RPMI7951 (cell line): ENCODE measurements at regions not wholly inside any gene's neighbourhood (a gene's known extent, or its start where the extent isn't known, plus 50 kb on each side); places are given as distances from the start of the nearest gene placed in this dataset.

Source experiments
- DNase-seq: peaks from one replicate; pipeline ENCODE4 v3.0.0-alpha.2; 2012; ENCODE audit warnings: low read depth

DNA sequence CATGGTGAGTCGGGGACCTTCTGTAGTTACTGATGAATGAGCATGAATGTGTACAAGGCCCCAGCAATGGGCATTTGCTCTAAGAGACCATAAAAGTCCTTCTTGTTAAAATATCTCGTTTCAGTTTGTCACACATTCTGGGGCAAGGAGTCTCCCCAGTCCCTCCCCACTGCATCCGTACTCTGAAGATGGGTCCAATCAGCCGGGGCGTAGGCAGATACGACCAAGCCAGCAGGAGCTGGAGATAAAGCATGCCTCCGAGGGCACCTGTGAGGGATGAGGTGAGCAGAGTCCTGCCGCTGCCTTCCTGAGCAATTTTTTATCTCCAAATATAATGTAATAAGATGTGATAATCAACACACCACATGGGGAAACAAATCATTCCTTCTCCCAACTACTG lies 528.5 kb downstream of the BCL11B start:
- DNase-seq: no peak

DNA sequence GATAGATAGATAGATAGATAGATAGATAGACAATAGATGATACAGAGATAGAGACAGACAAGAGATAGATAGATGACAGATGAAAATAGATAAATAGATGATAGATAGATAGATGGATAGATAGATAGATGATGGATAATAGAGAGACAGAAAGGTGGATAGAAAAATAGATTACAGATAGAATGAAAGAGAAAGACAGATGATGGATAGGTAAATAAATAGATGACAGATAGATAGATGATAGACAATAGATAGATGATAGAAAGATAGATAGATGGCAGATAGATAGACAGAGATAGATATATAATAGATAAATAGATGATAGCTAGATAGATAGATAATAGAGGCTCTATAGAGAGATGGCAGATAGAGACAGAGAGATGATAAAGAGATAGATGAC lies 523.0 kb downstream of the BCL11B start:
- DNase-seq: no peak

DNA sequence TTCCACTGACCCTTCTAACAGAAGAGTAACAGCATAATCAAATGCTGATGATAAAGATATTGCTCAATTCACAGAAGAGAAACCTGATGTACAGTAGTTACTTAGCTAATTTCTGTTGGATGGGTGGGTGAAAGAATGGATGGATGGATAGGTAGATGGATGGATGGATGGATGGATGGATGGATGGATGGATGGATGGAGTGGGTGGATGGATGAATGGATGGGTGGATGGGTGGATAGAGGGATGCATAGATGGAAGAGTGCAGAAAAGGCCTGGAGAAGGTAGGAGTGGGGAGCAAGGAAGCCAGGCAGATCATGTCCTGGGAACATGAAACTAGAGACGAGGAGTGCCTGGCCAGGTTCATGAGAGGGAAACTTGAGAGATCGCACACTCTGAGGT lies 520.9 kb downstream of the BCL11B start:
- DNase-seq: no peak

DNA sequence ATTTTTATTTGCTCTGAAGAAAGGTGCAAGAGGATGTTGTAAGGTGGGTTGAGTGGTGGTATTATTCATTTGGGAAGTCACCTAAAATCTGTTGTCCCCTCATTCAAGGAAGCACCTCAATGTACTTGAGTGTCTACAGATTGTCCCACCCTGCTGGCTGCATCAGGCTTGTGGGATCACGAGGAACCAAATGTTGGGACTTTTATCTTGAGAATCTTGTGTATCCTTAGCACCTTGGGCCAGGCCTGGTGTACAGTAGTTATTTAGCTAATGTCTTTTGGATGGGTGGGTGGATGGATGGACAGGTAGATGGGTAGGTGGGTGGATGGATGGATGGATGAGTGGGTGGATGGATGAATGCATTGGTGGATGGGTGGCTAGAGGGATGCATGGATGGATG lies 519.3 kb downstream of the BCL11B start:
- no peak for DNase-seq

DNA sequence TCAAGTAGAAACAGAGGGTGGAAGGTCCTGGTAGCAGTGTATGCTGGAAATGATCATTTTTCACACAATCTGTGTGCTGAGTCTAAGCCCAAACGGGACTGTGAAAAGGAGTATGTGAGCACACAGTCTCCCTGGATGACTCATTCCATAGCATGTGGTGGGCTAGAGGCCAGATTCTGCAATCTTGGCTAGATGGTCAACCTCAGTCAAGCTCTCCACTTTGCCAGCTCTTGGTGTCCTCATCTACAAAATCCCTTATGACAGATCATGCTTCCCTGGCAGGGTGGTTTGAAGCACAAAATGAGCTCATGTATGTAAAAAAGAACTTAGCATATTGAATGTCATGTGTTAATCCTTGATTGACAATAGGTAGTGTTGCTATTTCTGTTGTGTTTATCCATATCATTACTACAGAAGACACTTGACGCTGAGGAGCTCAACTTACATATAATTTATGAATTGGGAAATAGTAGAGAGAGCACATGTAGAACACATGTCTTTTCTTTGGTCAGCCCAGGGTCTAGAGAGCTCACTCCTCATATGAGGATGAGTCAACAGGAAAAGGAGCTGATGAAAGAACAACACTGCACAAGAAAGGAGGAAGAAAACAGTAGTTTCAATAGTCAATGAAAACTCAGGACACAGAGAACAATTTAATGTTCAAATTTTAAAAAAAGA lies 517.5 kb downstream of the BCL11B start:
- DNase-seq: peak; percentile 47

DNA sequence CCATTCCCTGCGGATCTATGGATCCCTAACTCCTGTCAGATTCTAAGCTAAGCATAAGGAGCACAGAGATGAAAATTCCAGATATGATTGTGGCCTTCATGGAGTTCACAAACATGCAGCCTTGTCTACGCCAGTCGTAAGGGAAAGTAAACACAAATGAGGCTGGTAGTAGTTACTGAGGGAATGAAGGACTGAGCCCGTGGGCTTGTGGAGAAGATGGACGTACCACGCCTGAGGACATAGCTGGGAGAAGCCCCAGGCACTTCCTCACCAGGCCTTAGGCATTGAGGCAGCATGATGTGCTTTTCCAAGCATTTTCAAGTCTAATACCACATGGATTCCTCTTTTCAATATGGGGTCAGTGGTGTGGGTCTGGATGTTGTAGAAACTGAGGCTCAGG lies 515.2 kb downstream of the BCL11B start:
- no peak for DNase-seq

DNA sequence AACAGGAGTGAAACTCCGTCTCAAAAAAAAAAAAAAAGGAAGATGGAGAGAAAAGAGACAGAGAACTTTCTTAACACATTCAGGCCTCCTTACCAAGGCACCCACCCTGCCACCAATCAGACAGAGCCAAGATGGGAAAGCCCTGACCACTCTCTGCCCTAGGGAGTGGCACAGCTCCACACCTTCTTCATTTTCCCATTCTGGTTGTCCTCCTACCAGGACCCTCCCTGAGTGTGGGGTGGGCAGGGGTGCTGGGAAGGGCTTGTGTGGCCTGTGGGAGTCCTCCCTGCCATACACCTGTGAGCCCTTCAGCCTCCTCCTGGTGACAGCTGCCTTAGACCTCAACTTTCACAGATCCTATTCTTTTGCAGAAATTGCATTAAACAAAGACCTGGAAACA lies 513.6 kb downstream of the BCL11B start:
- no peak for DNase-seq

- DNase-seq: no peak
These were observed 510.0 kb downstream of the BCL11B start for GRCh38 chr14:98761993-98762392.

- peak; percentile 17 for DNase-seq
These were observed 505.2 kb downstream of the BCL11B start for GRCh38 chr14:98766818-98767217.

DNA sequence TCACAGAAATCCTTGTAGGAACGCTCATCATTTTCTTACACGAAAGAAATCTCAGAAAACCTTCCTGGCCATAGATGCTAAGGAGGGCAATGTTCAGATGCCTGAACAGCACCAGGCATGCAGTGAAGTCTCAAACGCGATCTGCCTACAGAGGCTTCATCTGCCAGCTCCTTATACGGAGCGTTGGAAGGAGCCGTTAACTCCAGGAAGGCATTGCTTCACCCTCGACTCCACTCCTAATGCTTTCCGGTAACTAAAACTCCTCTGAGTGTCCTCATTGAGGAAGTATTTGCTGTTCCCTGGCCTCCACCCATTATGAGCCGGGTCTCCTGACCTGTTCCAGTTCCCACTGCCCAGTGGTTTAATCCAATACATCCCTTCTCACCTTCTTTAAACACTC lies 502.7 kb downstream of the BCL11B start:
- peak; percentile 2 for DNase-seq

DNA sequence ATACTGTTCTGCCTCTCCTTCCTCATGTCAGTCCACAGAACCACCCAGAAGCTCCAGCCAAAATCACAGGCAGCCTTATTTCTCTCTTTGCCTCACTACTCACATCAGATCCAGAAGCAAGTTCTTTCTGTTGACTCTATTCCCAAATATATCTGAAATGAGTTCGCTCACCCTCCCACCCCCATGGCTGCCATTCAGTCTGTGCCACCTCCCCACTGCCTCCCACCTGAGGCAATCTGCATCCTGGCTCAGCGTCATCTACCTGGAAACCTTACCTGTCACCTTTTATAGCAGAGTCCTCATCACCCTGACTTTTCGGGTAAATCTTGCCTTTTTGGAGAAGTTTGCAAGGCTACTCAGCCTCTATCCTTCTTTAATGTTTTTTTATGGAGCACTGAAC lies 501.8 kb downstream of the BCL11B start:
- no peak for DNase-seq

- no peak for DNase-seq
These were observed 498.2 kb downstream of the BCL11B start for GRCh38 chr14:98773814-98774213.

- DNase-seq: no peak
These were observed 496.1 kb downstream of the BCL11B start for GRCh38 chr14:98775892-98776291.

DNA sequence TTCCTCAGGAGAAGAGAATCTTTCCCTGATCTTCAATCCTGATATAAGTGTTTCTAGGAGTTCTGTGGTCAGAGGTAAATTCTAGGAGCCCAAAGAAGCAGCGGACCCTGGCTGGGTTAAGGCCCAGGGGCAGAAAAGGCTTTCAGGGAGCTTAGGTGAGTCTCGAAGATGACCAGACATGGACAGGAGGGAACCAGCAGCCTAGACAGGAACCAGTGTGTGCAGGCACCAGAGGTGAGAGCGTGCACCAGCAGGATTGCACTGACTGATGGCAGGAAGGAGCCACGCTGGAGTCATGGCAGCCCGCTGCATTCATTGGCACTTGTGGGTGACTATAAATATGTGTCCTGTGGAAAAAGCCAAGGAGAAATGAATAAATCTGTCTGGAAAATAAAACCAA lies 489.9 kb downstream of the BCL11B start:
- no peak for DNase-seq

DNA sequence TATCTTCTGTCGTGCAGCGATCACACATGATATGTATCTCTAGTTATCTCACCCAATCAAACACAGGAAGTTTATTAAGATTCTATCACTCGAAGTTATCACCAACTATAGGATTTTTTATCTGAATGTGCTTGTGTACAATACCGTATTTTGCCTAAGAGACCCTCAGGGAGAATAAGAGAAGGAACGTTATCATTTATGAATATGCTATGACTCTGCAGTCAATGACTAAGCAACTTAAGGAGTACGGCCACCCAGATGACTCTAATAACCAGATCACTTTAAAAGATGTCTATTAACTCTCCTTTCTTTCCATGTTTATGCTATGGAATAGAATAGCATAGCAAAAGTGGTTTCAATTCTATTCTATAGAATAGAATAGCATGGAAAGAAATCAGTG lies 486.4 kb downstream of the BCL11B start:
- no peak for DNase-seq

GRCh38 chr14:98786456-98786855 lies 485.5 kb downstream of the BCL11B start:
- DNase-seq: no peak

DNA sequence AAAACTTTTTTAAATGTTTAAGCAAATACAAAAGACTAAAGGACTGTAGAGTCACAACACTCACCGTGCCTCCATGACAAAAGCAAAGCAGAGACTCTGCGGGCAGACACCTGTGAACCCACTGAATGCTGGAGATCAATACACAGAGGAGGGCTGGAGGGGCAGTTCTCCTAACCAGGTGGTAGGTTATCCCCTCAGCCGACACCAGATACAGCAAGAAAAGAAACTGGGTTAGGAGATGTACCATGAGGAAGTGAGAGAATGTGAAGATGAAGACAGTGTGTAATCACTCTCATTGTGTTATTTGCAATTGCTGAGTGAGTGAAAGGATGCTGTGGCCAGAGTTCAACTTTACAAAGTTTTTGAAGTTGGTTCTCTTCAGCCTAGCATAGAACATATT lies 480.3 kb downstream of the BCL11B start:
- no peak for DNase-seq

- DNase-seq: no peak
These were observed 479.8 kb downstream of the BCL11B start for GRCh38 chr14:98792171-98792570.

- DNase-seq: no peak
These were observed 473.9 kb downstream of the BCL11B start for GRCh38 chr14:98798099-98798498.

DNA sequence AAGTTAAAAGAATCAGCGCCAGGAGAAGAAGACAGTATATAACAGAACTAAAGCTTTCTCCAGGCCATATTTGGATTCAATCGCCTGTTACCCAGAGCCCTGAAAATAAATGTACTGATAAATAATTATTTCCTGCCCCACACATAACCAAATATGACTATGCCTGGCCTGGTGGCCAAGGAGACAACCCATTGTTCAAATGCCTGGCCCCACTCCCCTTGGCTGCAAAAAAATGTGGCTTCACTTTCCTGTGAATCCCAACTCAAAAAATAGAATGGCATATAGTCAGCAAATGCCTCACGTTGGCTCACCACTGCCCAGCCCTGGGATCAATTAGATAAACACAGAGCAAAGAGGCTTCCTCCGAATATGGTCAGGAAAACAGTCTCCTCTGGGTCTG lies 472.1 kb downstream of the BCL11B start:
- no peak for DNase-seq

GRCh38 chr14:98802044-98802443 lies 470.0 kb downstream of the BCL11B start:
- no peak for DNase-seq

- DNase-seq: no peak
These were observed 468.8 kb downstream of the BCL11B start for GRCh38 chr14:98803196-98803595.

- DNase-seq: peak; percentile 15
These were observed 463.2 kb downstream of the BCL11B start for GRCh38 chr14:98808494-98809407.
